ENCODE measurements at regions not wholly inside any gene's neighbourhood (a gene's known extent, or its start where the extent isn't known, plus 50 kb on each side); places are given as distances from the start of the nearest gene placed in this dataset.

DNA sequence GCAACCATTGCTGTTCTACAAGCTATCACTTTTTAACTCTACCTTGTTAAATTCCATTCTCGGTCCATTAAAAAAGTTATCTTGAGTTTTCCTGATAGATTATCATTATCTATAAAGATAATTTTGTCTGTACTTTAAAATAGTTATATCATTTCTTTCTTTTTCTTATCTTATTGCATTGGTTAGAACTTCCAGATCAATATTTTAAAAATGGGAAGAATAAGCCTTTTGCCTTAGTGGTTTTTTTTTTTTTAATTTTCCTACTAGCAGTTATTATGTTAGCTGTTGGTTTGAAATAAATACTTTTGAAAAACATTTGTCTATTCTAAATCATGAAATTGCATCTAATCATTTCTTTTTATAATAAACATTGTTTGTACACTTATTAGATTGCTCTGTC is 71.0 kb upstream of the ATF3 start:
- Histone ChIP-seq H3K27me3 (ENCODE audit: control insufficient read depth in 3 of 3, insufficient read depth in 3 of 3, low read length in 2 of 3) (peaks cover 0 to 8% (median 2%) of the 10 kb centered on the region in 3 donors), H3K9ac (ENCODE audit: insufficient read depth in 1 of 2, low read length in 2 of 2) (no peak overlapping the region), H3K4me1 (ENCODE audit: control insufficient read depth in 5 of 5, insufficient read depth in 5 of 5, low read length in 5 of 5) (peaks cover 0 to 6% (median 0%) of the 10 kb centered on the region in 5 donors), H3K4me3 (no peak overlapping the region), H3K36me3 (ENCODE audit: control insufficient read depth in 4 of 4, insufficient read depth in 4 of 4, low read length in 4 of 4) (no peaks in the 10 kb centered on the region), H3K27ac (ENCODE audit: low read depth in 1 of 2, low read length in 1 of 2) (no peak overlapping the region), H3K9me3 (ENCODE audit: control insufficient read depth in 4 of 4, insufficient read depth in 3 of 4, low read length in 3 of 4) (peaks cover 0 to 3% (median 1%) of the 10 kb centered on the region in 4 donors)
- no peak for DNase-seq
- WGBS, 2 donors, result 0% methylated on average over 1 of the region's 1 CpG
- TF ChIP-seq, protein P1, sequence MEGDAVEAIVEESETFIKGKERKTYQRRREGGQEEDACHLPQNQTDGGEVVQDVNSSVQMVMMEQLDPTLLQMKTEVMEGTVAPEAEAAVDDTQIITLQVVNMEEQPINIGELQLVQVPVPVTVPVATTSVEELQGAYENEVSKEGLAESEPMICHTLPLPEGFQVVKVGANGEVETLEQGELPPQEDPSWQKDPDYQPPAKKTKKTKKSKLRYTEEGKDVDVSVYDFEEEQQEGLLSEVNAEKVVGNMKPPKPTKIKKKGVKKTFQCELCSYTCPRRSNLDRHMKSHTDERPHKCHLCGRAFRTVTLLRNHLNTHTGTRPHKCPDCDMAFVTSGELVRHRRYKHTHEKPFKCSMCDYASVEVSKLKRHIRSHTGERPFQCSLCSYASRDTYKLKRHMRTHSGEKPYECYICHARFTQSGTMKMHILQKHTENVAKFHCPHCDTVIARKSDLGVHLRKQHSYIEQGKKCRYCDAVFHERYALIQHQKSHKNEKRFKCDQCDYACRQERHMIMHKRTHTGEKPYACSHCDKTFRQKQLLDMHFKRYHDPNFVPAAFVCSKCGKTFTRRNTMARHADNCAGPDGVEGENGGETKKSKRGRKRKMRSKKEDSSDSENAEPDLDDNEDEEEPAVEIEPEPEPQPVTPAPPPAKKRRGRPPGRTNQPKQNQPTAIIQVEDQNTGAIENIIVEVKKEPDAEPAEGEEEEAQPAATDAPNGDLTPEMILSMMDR (IDR thresholded peaks at IDR 0.05; ENCODE audit: control extremely low read depth, extremely low read depth), result no peak
- no peak for ATAC-seq (ENCODE audit: insufficient read depth, low FRiP score)

DNA sequence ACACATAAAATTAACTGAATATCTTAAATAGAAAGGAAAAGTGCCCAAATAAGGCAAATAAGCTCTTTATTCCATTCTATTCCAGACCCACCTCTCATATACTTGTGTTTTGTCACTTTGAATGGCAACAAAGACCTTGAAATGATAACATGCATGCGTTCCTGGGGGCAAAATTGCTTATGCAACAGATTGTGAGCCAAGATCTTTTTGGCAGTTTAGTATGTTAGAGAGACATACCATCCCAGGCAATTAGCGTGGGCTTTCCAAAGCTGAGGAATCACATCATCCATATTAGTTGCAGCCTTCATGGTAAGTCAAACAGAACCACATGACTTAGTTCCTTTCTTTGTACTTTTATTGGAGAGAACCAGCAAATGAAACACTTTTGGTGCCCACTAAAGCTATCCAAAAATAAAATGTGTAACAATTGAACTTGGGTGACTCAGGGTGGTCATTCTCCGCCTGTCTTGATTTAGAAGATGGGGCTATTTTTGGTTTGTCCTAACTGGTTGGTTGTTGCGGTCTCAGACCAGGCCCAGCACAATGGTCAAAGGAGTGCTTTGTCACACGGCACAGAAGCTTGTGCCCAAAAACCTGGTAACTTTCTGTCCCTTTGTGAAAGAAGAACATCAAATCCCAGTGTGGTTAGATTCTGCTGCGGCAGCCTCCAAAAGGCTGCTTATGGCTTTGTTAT is 68.7 kb upstream of the ATF3 start:
- peak in 2 of 3 donors; percentile 64 to 73 for DNase-seq
- H3K9ac ChIP-seq (ENCODE audit: insufficient read depth in 1 of 2, low read length in 2 of 2), result no peak overlapping the region
- H3K36me3 ChIP-seq (ENCODE audit: control insufficient read depth in 4 of 4, insufficient read depth in 4 of 4, low read length in 4 of 4), result no peaks in the 10 kb centered on the region
- TF ChIP-seq, protein P1 (IDR thresholded peaks at IDR 0.05; ENCODE audit: control extremely low read depth, extremely low read depth), result no peak
- no peak overlapping the region for H3K4me3 ChIP-seq
- 88 to 90% methylated on average over 6 of the region's 6 CpGs for WGBS, 2 donors
- H3K4me1 ChIP-seq (ENCODE audit: control insufficient read depth in 5 of 5, insufficient read depth in 5 of 5, low read length in 5 of 5), result peaks cover 0 to 6% (median 0%) of the 10 kb centered on the region in 5 donors
- H3K9me3 ChIP-seq (ENCODE audit: control insufficient read depth in 4 of 4, insufficient read depth in 3 of 4, low read length in 3 of 4), result peaks cover 0 to 4% (median 1%) of the 10 kb centered on the region in 4 donors
- H3K27me3 ChIP-seq (ENCODE audit: control insufficient read depth in 3 of 3, insufficient read depth in 3 of 3, low read length in 2 of 3), result peaks cover 0 to 6% (median 0%) of the 10 kb centered on the region in 3 donors
- no peak for ATAC-seq (ENCODE audit: insufficient read depth, low FRiP score)
- no peak overlapping the region for H3K27ac ChIP-seq (ENCODE audit: low read depth in 1 of 2, low read length in 1 of 2)

DNA sequence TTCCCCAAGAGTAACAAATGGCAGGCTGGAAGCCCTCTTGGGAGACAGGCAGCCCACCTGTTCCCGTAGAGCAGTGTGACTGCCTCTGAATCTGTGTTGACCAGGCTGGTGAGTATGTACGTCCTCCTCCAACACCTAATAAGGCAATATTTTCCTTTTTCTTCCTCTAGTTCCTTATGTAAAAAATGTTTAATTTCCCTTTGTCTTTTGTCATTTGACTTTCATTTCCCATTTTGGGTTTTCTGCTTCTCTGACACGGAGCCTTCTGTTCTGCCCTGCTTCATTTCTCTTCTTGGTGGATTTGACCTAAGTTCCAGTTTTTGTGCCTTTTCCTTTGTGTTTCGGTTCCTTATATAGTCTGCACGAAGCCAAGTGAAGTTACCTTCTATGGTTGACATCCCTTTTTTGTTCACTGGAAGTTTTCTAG is 65.8 kb upstream of the ATF3 start:
- H3K36me3 ChIP-seq (ENCODE audit: control insufficient read depth in 4 of 4, insufficient read depth in 4 of 4, low read length in 4 of 4), result no peaks in the 10 kb centered on the region
- no peak overlapping the region for H3K9ac ChIP-seq (ENCODE audit: insufficient read depth in 1 of 2, low read length in 2 of 2)
- peaks cover 0 to 2% (median under 1%) of the 10 kb centered on the region in 4 donors for H3K9me3 ChIP-seq (ENCODE audit: control insufficient read depth in 4 of 4, insufficient read depth in 3 of 4, low read length in 3 of 4)
- H3K4me1 ChIP-seq (ENCODE audit: control insufficient read depth in 5 of 5, insufficient read depth in 5 of 5, low read length in 5 of 5), result peaks cover 0 to 6% (median 0%) of the 10 kb centered on the region in 5 donors
- WGBS, 2 donors, result 66 to 68% methylated on average over 5 of the region's 5 CpGs
- ATAC-seq (ENCODE audit: insufficient read depth, low FRiP score), result peak; percentile 66
- H3K4me3 ChIP-seq, result no peak overlapping the region
- no peak for DNase-seq
- H3K27ac ChIP-seq (ENCODE audit: low read depth in 1 of 2, low read length in 1 of 2), result peak overlapping the region in 1 of 2 donors; percentile 53
- TF ChIP-seq, protein P1 (IDR thresholded peaks at IDR 0.05; ENCODE audit: control extremely low read depth, extremely low read depth), result no peak
- H3K27me3 ChIP-seq (ENCODE audit: control insufficient read depth in 3 of 3, insufficient read depth in 3 of 3, low read length in 2 of 3), result peaks cover 0 to 6% (median 2%) of the 10 kb centered on the region in 3 donors

Data from lung (tissue), 11 donors.